ENCODE measurements at regions not wholly inside any gene's neighbourhood (a gene's known extent, or its start where the extent isn't known, plus 50 kb on each side); places are given as distances from the start of the nearest gene placed in this dataset.

DNA sequence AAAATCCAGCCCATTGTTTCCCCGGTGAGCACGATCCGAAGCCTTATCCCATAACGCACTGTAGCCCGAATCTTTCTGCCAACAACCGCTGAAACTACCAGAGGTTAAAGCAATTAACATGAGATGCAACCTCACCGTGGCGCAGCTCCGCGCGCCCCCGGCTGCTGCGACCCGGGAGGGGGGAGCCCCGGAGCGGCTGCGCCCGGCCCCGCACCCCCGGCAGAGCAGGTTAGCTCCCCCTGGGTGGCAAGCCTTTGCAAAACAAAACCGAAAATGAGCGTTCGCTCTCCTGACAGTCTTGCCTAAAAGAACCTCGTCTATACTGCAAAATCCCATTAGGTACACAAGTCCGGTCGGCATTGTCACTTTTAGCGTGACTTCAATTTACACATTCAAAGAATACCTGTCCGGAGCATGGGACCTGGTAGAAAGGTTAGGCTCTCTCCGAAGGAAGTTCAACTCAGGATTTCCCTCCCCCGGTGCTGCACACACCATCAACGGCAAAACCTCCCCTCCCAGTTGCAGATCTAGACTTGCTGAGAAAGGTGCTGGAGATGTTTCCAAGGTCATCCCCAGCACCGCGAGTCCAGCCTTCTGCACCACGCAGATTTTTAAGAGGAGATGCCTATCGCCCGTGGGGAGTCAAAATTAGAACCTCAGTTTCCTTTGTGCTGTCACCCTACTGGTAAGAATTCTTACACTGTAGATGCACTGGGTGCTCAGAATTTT lies 107.5 kb downstream of the ZNF281 start:
- Histone ChIP-seq H3K9me3 (ENCODE audit: control insufficient read depth in 4 of 4, low read length in 3 of 4) (no peaks in the 10 kb centered on the region), H3K9ac (ENCODE audit: low read depth in 1 of 2, low read length in 2 of 2) (peak overlapping the region; percentile 81 to 91), H3K27me3 (ENCODE audit: control insufficient read depth in 4 of 4, insufficient read depth in 4 of 4, low read length in 3 of 4) (no peaks in the 10 kb centered on the region), H3K27ac (ENCODE audit: low read depth in 1 of 2, low read length in 2 of 2) (peak overlapping the region; percentile 83 to 89), H3K36me3 (ENCODE audit: control insufficient read depth in 4 of 4, insufficient read depth in 3 of 4, low read depth in 1 of 4, low read length in 3 of 4) (no peaks in the 10 kb centered on the region), H3K4me1 (ENCODE audit: control insufficient read depth in 4 of 4, insufficient read depth in 4 of 4, low read length in 3 of 4) (peaks cover 7 to 25% (median 18%) of the 10 kb centered on the region in 4 donors), H3K4me3 (ENCODE audit: low read depth in 1 of 3, low read length in 3 of 3) (peak overlapping the region; percentile 51 to 74 (median 65))
- DNase-seq (ENCODE audit: low spot score) = peak; percentile 44
- TF ChIP-seq, protein P1, sequence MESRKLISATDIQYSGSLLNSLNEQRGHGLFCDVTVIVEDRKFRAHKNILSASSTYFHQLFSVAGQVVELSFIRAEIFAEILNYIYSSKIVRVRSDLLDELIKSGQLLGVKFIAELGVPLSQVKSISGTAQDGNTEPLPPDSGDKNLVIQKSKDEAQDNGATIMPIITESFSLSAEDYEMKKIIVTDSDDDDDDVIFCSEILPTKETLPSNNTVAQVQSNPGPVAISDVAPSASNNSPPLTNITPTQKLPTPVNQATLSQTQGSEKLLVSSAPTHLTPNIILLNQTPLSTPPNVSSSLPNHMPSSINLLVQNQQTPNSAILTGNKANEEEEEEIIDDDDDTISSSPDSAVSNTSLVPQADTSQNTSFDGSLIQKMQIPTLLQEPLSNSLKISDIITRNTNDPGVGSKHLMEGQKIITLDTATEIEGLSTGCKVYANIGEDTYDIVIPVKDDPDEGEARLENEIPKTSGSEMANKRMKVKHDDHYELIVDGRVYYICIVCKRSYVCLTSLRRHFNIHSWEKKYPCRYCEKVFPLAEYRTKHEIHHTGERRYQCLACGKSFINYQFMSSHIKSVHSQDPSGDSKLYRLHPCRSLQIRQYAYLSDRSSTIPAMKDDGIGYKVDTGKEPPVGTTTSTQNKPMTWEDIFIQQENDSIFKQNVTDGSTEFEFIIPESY (IDR thresholded peaks at IDR 0.05) = no peak
- TF ChIP-seq, protein P2, sequence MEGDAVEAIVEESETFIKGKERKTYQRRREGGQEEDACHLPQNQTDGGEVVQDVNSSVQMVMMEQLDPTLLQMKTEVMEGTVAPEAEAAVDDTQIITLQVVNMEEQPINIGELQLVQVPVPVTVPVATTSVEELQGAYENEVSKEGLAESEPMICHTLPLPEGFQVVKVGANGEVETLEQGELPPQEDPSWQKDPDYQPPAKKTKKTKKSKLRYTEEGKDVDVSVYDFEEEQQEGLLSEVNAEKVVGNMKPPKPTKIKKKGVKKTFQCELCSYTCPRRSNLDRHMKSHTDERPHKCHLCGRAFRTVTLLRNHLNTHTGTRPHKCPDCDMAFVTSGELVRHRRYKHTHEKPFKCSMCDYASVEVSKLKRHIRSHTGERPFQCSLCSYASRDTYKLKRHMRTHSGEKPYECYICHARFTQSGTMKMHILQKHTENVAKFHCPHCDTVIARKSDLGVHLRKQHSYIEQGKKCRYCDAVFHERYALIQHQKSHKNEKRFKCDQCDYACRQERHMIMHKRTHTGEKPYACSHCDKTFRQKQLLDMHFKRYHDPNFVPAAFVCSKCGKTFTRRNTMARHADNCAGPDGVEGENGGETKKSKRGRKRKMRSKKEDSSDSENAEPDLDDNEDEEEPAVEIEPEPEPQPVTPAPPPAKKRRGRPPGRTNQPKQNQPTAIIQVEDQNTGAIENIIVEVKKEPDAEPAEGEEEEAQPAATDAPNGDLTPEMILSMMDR (IDR thresholded peaks at IDR 0.05; ENCODE audit: low read depth, low read length, missing input control) = peak; percentile 0
- TF ChIP-seq, protein P3, sequence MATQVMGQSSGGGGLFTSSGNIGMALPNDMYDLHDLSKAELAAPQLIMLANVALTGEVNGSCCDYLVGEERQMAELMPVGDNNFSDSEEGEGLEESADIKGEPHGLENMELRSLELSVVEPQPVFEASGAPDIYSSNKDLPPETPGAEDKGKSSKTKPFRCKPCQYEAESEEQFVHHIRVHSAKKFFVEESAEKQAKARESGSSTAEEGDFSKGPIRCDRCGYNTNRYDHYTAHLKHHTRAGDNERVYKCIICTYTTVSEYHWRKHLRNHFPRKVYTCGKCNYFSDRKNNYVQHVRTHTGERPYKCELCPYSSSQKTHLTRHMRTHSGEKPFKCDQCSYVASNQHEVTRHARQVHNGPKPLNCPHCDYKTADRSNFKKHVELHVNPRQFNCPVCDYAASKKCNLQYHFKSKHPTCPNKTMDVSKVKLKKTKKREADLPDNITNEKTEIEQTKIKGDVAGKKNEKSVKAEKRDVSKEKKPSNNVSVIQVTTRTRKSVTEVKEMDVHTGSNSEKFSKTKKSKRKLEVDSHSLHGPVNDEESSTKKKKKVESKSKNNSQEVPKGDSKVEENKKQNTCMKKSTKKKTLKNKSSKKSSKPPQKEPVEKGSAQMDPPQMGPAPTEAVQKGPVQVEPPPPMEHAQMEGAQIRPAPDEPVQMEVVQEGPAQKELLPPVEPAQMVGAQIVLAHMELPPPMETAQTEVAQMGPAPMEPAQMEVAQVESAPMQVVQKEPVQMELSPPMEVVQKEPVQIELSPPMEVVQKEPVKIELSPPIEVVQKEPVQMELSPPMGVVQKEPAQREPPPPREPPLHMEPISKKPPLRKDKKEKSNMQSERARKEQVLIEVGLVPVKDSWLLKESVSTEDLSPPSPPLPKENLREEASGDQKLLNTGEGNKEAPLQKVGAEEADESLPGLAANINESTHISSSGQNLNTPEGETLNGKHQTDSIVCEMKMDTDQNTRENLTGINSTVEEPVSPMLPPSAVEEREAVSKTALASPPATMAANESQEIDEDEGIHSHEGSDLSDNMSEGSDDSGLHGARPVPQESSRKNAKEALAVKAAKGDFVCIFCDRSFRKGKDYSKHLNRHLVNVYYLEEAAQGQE (IDR thresholded peaks at IDR 0.05) = peak; percentile 13
- TF ChIP-seq YY1 (IDR thresholded peaks at IDR 0.05) (no peak), HNF4G (IDR thresholded peaks at IDR 0.05) (no peak), RAD21 (IDR thresholded peaks at IDR 0.05) (peak in 1 of 2 donors; percentile 1), RXRA (IDR thresholded peaks at IDR 0.05) (peak in 1 of 2 donors; percentile 7), TAF1 (conservative IDR thresholded peaks at IDR 0.05) (no peak), FOXA2 (IDR thresholded peaks at IDR 0.05) (no peak), EGR1 (IDR thresholded peaks at IDR 0.05; ENCODE audit: low read depth in 2 of 2) (no peak)
- WGBS = under 1% methylated on average over 36 of the region's 36 CpGs

DNA sequence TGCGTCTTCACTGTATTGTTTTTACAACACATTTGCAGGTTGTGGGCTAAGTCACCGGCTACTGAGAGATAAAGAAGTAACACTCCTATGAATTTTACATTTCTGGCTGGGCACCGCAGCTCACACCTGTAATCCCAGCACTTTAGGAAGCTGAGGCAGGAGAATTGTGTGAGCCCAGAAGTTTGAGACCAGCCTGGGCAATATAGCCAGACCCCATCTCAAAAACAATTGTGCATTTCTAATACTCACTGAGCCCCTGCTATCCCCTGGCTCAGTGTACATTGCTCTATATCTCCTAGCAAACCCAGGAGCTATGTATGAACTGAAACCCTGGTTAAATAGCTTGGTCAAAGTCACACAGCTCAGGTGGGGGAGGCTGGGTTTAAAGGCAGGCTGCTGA lies 108.7 kb downstream of the ZNF281 start:
- 95% methylated on average over 3 of the region's 3 CpGs for WGBS
- peak overlapping the region; percentile 19 to 39 for H3K27ac ChIP-seq (ENCODE audit: low read depth in 1 of 2, low read length in 2 of 2)
- TF ChIP-seq HNF4G (IDR thresholded peaks at IDR 0.05) (no peak), FOXA2 (IDR thresholded peaks at IDR 0.05) (no peak), GABPA (IDR thresholded peaks at IDR 0.05 in 1 of 2, conservative IDR thresholded peaks at IDR 0.05 in 1 of 2) (no peak), HNF4A (conservative IDR thresholded peaks at IDR 0.05) (no peak), YY1 (IDR thresholded peaks at IDR 0.05) (no peak), FOXA1 (IDR thresholded peaks at IDR 0.05) (no peak), JUND (IDR thresholded peaks at IDR 0.05) (no peak)
- TF ChIP-seq, protein P4, sequence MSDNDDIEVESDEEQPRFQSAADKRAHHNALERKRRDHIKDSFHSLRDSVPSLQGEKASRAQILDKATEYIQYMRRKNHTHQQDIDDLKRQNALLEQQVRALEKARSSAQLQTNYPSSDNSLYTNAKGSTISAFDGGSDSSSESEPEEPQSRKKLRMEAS (IDR thresholded peaks at IDR 0.05) = no peak
- TF ChIP-seq, protein P3 (IDR thresholded peaks at IDR 0.05) = no peak
- H3K4me3 ChIP-seq (ENCODE audit: low read depth in 1 of 3, low read length in 3 of 3) = no peak overlapping the region
- no peaks in the 10 kb centered on the region for H3K27me3 ChIP-seq (ENCODE audit: control insufficient read depth in 4 of 4, insufficient read depth in 4 of 4, low read length in 3 of 4)
- H3K36me3 ChIP-seq (ENCODE audit: control insufficient read depth in 4 of 4, insufficient read depth in 3 of 4, low read depth in 1 of 4, low read length in 3 of 4) = no peaks in the 10 kb centered on the region
- no peak overlapping the region for H3K9ac ChIP-seq (ENCODE audit: low read depth in 1 of 2, low read length in 2 of 2)
- H3K4me1 ChIP-seq (ENCODE audit: control insufficient read depth in 4 of 4, insufficient read depth in 4 of 4, low read length in 3 of 4) = peaks cover 7 to 26% (median 21%) of the 10 kb centered on the region in 4 donors
- H3K9me3 ChIP-seq (ENCODE audit: control insufficient read depth in 4 of 4, low read length in 3 of 4) = no peaks in the 10 kb centered on the region
- no peak for DNase-seq (ENCODE audit: low spot score)

Measured in liver (tissue), 8 donors.